GM20000 (cell line): ENCODE measurements at regions not wholly inside any gene's neighbourhood (a gene's known extent, or its start where the extent isn't known, plus 50 kb on each side); places are given as distances from the start of the nearest gene placed in this dataset.

Experiments used
- DNase-seq: peaks from one replicate; pipeline ENCODE4 v3.0.0; 2012; ENCODE audit warnings: low spot score
- CTCF ChIP-seq: IDR thresholded peaks from 2 replicates; pipeline ENCODE4 v1.5.1; 2012; ENCODE audit warnings: mild to moderate bottlenecking, control low read depth; ENCODE audit errors: extremely low read depth, missing control alignments

GRCh38 chr5:128627939-128628338 lies 89.9 kb upstream of the FBN2 start:
- TF ChIP-seq CTCF = no peak
- DNase-seq = no peak

- TF ChIP-seq CTCF = no peak
- no peak for DNase-seq
Observed at GRCh38 chr5:128629157-128629556, 91.1 kb upstream of the FBN2 start.

- no peak for DNase-seq
- TF ChIP-seq CTCF = no peak
Observed at GRCh38 chr5:128630121-128630520, 92.1 kb upstream of the FBN2 start.

- TF ChIP-seq CTCF = no peak
- no peak for DNase-seq
Observed at GRCh38 chr5:128631771-128632170, 93.7 kb upstream of the FBN2 start.

GRCh38 chr5:128632264-128632663 lies 94.2 kb upstream of the FBN2 start:
- no peak for DNase-seq
- TF ChIP-seq CTCF = no peak

GRCh38 chr5:128633901-128634300 lies 95.9 kb upstream of the FBN2 start:
- no peak for TF ChIP-seq CTCF
- DNase-seq = no peak

GRCh38 chr5:128635379-128635778 lies 97.3 kb upstream of the FBN2 start:
- no peak for DNase-seq
- no peak for TF ChIP-seq CTCF
